B cell (primary cell): ENCODE measurements at regions not wholly inside any gene's neighbourhood (a gene's known extent, or its start where the extent isn't known, plus 50 kb on each side); places are given as distances from the start of the nearest gene placed in this dataset.
"Not testable (repeated sequence)": the region's sequence is repeated elsewhere in the genome, so short reads cannot be mapped to it uniquely, and the experiment has no call there.

Source experiments
- ATAC-seq: fragments of 200-7000 bp; cut with Tn5 transposase; one replicate; pipeline ENCODE4 v1.10.0; 2021; ENCODE audit warnings: low read depth, mild to moderate bottlenecking, moderate number of reproducible peaks, moderate library complexity
- CTCF ChIA-PET: fragments of 350-600 bp; sonication (Branson Sonifier 250); formaldehyde crosslinking; loops from one replicate; lab custom pipeline; 2021; ENCODE audit warnings: antibody characterized with exemption, inconsistent platforms; lab: Charles Lee
- POLR2A ChIA-PET: fragments of 350-600 bp; sonication (Branson Sonifier 250); formaldehyde crosslinking; loops from one replicate; lab custom pipeline; 2021; ENCODE audit warnings: antibody characterized with exemption; lab: Charles Lee
- DNase-seq: peaks from one replicate; pipeline ENCODE4 v3.0.0; 2013
- H2AFZ ChIP-seq: 2 replicates; pipeline ENCODE4 v1.6.1; 2012; ENCODE audit warnings: mild to moderate bottlenecking, low read depth, low read length; ENCODE audit not compliant: insufficient read depth, poor library complexity, severe bottlenecking
- H3K27ac ChIP-seq, 2 donors: 1 replicate in 1 of 2; 2 replicates in 1 of 2; pipeline ENCODE4 v1.5.1; 2012 to 2013; ENCODE audit warnings: low read length in 2 of 2, mild to moderate bottlenecking in 2 of 2, moderate library complexity in 1 of 2
- H3K27me3 ChIP-seq, 4 experiments: fragments of 200-600 bp in 1 of 4; sonication (generic) in 1 of 4; replicated peaks in 1 of 4; 1 replicate in 2 of 4; 2 replicates in 2 of 4; pipeline versions ENCODE4 v1.6.1 to v1.7.0; 2013 to 2016; ENCODE audit warnings: low read length in 3 of 4, mild to moderate bottlenecking in 2 of 4, mixed read lengths in 1 of 4, moderate library complexity in 1 of 4; ENCODE audit not compliant: insufficient read depth in 4 of 4, control insufficient read depth in 3 of 4; ENCODE audit errors: control extremely low read depth in 1 of 4
- H3K36me3 ChIP-seq, 2 experiments: replicated peaks in 1 of 2; 1 replicate in 1 of 2; 2 replicates in 1 of 2; pipeline versions ENCODE4 v1.6.1 to v1.7.1; 2013; ENCODE audit warnings: low read length in 1 of 2; ENCODE audit not compliant: insufficient read depth in 2 of 2, control insufficient read depth in 1 of 2; ENCODE audit errors: control extremely low read depth in 1 of 2, extremely low read depth in 1 of 2
- H3K4me1 ChIP-seq, 2 donors: fragments of 200-600 bp in 1 of 2; sonication (generic) in 1 of 2; 1 replicate in 1 of 2; 2 replicates in 1 of 2; pipeline versions ENCODE4 v1.5.1 to v1.6.1; 2013 to 2017; ENCODE audit warnings: low read length in 2 of 2; ENCODE audit not compliant: control insufficient read depth in 2 of 2, insufficient read depth in 2 of 2
- H3K4me2 ChIP-seq: replicated peaks from 2 replicates; pipeline ENCODE3; 2012; ENCODE audit warnings: mild to moderate bottlenecking, low read depth, low read length; ENCODE audit not compliant: poor library complexity, severe bottlenecking
- H3K4me3 ChIP-seq, 5 experiments: fragments of 200-600 bp in 1 of 5; sonication (generic) in 1 of 5; 1 replicate in 3 of 5; 2 replicates in 2 of 5; pipeline versions ENCODE4 v1.5.1 to v1.7.0; 2011 to 2016; ENCODE audit warnings: low read length in 4 of 5, mild to moderate bottlenecking in 4 of 5, low read depth in 2 of 5, control low read depth in 1 of 5, moderate library complexity in 1 of 5; ENCODE audit not compliant: insufficient read depth in 1 of 5; ENCODE audit errors: control extremely low read depth in 1 of 5, extremely low read depth in 1 of 5
- H3K79me2 ChIP-seq: fragments of 200-600 bp; sonication (generic); one replicate; pipeline ENCODE4 v1.6.0; 2016; ENCODE audit warnings: low read length; ENCODE audit not compliant: control insufficient read depth, insufficient read depth
- H3K9ac ChIP-seq: fragments of 200-600 bp; sonication (generic); 2 replicates; pipeline ENCODE4 v1.6.1; 2017; ENCODE audit warnings: mild to moderate bottlenecking, low read length, moderate library complexity
- H3K9me3 ChIP-seq, 3 donors: one replicate each; pipeline versions ENCODE4 v1.6.1 to v1.7.1; 2013; ENCODE audit warnings: low read length in 2 of 3; ENCODE audit not compliant: control insufficient read depth in 2 of 3, insufficient read depth in 1 of 3; ENCODE audit errors: control extremely low read depth in 1 of 3
- H4K20me1 ChIP-seq: 2 replicates; pipeline ENCODE4 v1.6.0; 2012; ENCODE audit warnings: mild to moderate bottlenecking, low read length; ENCODE audit not compliant: insufficient read depth, control insufficient read depth, poor library complexity, severe bottlenecking
- H3K27ac Mint-ChIP-seq: one replicate; pipeline ENCODE4 v1.8.0; 2021; ENCODE audit warnings: mixed read lengths
- H3K27me3 Mint-ChIP-seq: one replicate; pipeline ENCODE4 v1.8.0; 2021; ENCODE audit warnings: mixed read lengths
- H3K4me1 Mint-ChIP-seq: one replicate; pipeline ENCODE4 v1.8.0; 2021; ENCODE audit warnings: mixed read lengths
- H3K4me3 Mint-ChIP-seq: one replicate; pipeline ENCODE4 v1.8.0; 2021; ENCODE audit warnings: mixed read lengths
- H3K9me3 Mint-ChIP-seq: one replicate; pipeline ENCODE4 v1.8.0; 2022; ENCODE audit warnings: mixed read lengths; ENCODE audit not compliant: insufficient read depth
- WGBS: methylation state at CpG from one replicate; pipeline ENCODE4 v1.1.5; 2013; ENCODE audit warnings: missing lambda C conversion rate; ENCODE audit not compliant: insufficient coverage; 5-methylcytosine and 5-hydroxymethylcytosine counted together
- intact Hi-C: fragments of 100-400 bp; cut with micrococcal nuclease; formaldehyde crosslinking; loops from one replicate; pipeline ENCODE4 v1.10.0; 2022

GRCh38 chr17:21850614-21851013 lies 158.3 kb downstream of the KCNJ18 start:
- H4K20me1 ChIP-seq, CTCF ChIA-PET: not testable (repeated sequence)

More at GRCh38 chr17:21850614-21851013, 158.3 kb downstream of the KCNJ18 start:
- H3K4me3 ChIP-seq, ATAC-seq, POLR2A ChIA-PET, H3K4me2 ChIP-seq, H3K4me1 Mint-ChIP-seq, H3K79me2 ChIP-seq, H3K4me1 ChIP-seq, H3K27me3 ChIP-seq, H3K27me3 Mint-ChIP-seq, H3K27ac ChIP-seq, H3K4me3 Mint-ChIP-seq, DNase-seq, intact Hi-C loops, H3K27ac Mint-ChIP-seq, H3K36me3 ChIP-seq, H3K9ac ChIP-seq, H3K9me3 Mint-ChIP-seq, H2AFZ ChIP-seq: not testable (repeated sequence)
- H3K9me3 ChIP-seq = peaks cover 0 to 17% (median 5%) of the 10 kb centered on the region in 3 donors
- 93% methylated on average over 3 of the region's 5 CpGs for WGBS
